PC-3 (cell line): ENCODE measurements at regions not wholly inside any gene's neighbourhood (a gene's known extent, or its start where the extent isn't known, plus 50 kb on each side); places are given as distances from the start of the nearest gene placed in this dataset.

ENCODE experiments used
- ATAC-seq: fragments of 200-7000 bp; cut with Tn5 transposase; 2 replicates; pipeline ENCODE4 v1.9.1; 2020; ENCODE audit warnings: mild to moderate bottlenecking, moderate library complexity
- BruUV-seq: library from RNA; stranded (reverse); fragments of 400-500 nt; replicated peaks from 2 replicates; lab custom pipeline; 2021; lab: Mats Ljungman, UMichigan
- CTCF ChIA-PET: fragments of 300-600 bp; sonication (Branson Sonifier 250); formaldehyde crosslinking; loops from one replicate; lab custom pipeline; 2022; ENCODE audit warnings: antibody characterized with exemption; lab: Charles Lee
- POLR2A ChIA-PET: fragments of 300-600 bp; sonication (Branson Sonifier 250); formaldehyde crosslinking; loops from one replicate; lab custom pipeline; 2022; ENCODE audit warnings: antibody characterized with exemption; ENCODE audit not compliant: unreplicated experiment; lab: Charles Lee
- DNase-seq: peaks from one replicate; pipeline ENCODE4 v3.0.0-alpha.2; 2015
- H2AFZ ChIP-seq: fragments of 300-600 bp; sonication (generic); 2 replicates; pipeline ENCODE4 v1.6.0; 2016; ENCODE audit warnings: antibody characterized with exemption, low read length
- H3F3A ChIP-seq: fragments of 300-600 bp; sonication (generic); one replicate; pipeline ENCODE4 v1.6.0; 2017; ENCODE audit warnings: antibody characterized with exemption, low read length, control low read depth, mild to moderate bottlenecking; ENCODE audit not compliant: unreplicated experiment
- H3K27ac ChIP-seq: fragments of 300-600 bp; sonication (generic); 2 replicates; pipeline ENCODE4 v1.5.1; 2016; ENCODE audit warnings: mild to moderate bottlenecking, low read length
- H3K27me3 ChIP-seq: fragments of 300-600 bp; sonication (generic); 2 replicates; pipeline ENCODE4 v1.6.1; 2016; ENCODE audit warnings: low read length, mixed read lengths
- H3K36me3 ChIP-seq: fragments of 300-600 bp; sonication (generic); 2 replicates; pipeline ENCODE4 v1.6.1; 2016; ENCODE audit warnings: low read depth, mixed run types, low read length, mixed read lengths
- H3K4me1 ChIP-seq: fragments of 300-600 bp; sonication (generic); 2 replicates; pipeline ENCODE4 v1.5.1; 2016; ENCODE audit warnings: low read length; ENCODE audit not compliant: insufficient read depth
- H3K4me2 ChIP-seq: fragments of 300-600 bp; sonication (generic); 2 replicates; pipeline ENCODE4 v1.6.0; 2016; ENCODE audit warnings: low read length
- H3K4me3 ChIP-seq: fragments of 300-600 bp; sonication (generic); 2 replicates; pipeline ENCODE4 v1.5.1; 2016; ENCODE audit warnings: mild to moderate bottlenecking, low read length, mixed read lengths
- H3K79me2 ChIP-seq: fragments of 300-600 bp; sonication (generic); 2 replicates; pipeline ENCODE4 v1.6.1; 2017; ENCODE audit warnings: low read length, mixed read lengths
- H3K9ac ChIP-seq: fragments of 300-600 bp; sonication (generic); 2 replicates; pipeline ENCODE4 v1.6.0; 2016; ENCODE audit warnings: mild to moderate bottlenecking, low read length
- H3K9me2 ChIP-seq: fragments of 300-600 bp; sonication (generic); replicated peaks from 2 replicates; pipeline ENCODE4 v1.6.1; 2016; ENCODE audit warnings: mixed run types, low read length, mixed read lengths
- H3K9me3 ChIP-seq: fragments of 300-600 bp; sonication (generic); 2 replicates; pipeline ENCODE4 v1.6.1; 2016; ENCODE audit warnings: low read length, mixed read lengths
- H4K20me1 ChIP-seq: fragments of 300-600 bp; sonication (generic); 2 replicates; pipeline ENCODE4 v1.6.1; 2016; ENCODE audit warnings: low read length, mixed read lengths
- EZH2 ChIP-seq: fragments of 300-600 bp; sonication (generic); IDR thresholded peaks from one replicate; pipeline ENCODE4 v1.6.1; 2017; ENCODE audit warnings: antibody characterized with exemption, mild to moderate bottlenecking, low read length; ENCODE audit not compliant: unreplicated experiment
- EZH2phosphoT487 ChIP-seq: fragments of 300-600 bp; sonication (generic); IDR thresholded peaks from 2 replicates; pipeline ENCODE4 v1.6.1; 2018; ENCODE audit warnings: mild to moderate bottlenecking, antibody characterized with exemption, low read length, borderline replicate concordance
- intact Hi-C: fragments of 100-400 bp; cut with micrococcal nuclease; formaldehyde crosslinking; loops from 2 replicates; pipeline ENCODE4 v1.9.0; 2023
- TF ChIP-seq, protein P1 (sequence below): fragments of 300-600 bp; sonication (generic); conservative IDR thresholded peaks from 2 replicates; pipeline ENCODE4 v1.5.1; 2017; ENCODE audit warnings: antibody characterized with exemption, low read depth, mild to moderate bottlenecking, low read length

DNA sequence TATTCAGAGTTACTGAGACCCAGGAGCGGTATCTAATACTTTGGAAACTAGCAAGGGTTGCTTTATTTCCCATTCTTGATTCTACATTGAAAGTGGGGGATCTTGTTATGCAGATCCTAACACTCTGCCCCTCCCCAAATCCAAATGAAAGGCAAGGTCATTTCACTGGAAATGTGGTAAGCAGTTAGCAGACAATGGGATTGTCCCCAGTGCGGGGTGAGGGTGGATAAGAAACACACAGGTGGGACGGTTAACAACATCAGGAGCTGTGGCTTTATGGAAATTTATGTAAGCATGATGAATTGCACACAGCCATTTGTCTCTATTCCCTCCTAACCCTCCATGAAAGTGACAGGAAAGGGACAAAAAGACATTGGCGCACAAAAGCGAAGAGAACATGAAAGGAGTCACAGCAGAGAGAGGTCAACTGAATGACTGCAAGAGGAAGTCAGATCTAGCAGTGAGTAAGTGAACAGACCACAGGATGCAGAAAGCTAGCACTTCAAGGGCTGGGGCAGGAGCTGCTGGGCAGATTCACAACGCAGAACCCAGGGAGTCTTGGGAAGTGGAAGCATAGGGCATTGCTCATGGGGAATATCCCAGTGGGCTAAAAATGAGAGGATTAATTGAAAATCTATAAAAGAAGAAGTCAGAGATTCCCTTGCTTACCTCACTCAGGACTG lies 184.4 kb downstream of the HSD17B3 start:
- intact Hi-C loops: no loop called here
- no peaks in the 10 kb centered on the region for H4K20me1 ChIP-seq
- ChIA-PET POLR2A (no interaction called here), CTCF (no interaction called here)
- no peaks in the 10 kb centered on the region for H3K9me3 ChIP-seq
- no peak overlapping the region for H3K4me3 ChIP-seq
- H3K79me2 ChIP-seq: no peaks in the 10 kb centered on the region
- no peak overlapping the region for H3K9ac ChIP-seq
- H3K4me1 ChIP-seq: no peaks in the 10 kb centered on the region
- no peaks in the 10 kb centered on the region for H3K27me3 ChIP-seq
- H3K9me2 ChIP-seq: no peaks in the 10 kb centered on the region
- ATAC-seq: no peak
- no peak overlapping the region for H2AFZ ChIP-seq
- no peaks in the 10 kb centered on the region for H3K36me3 ChIP-seq
- no peak for DNase-seq
- TF ChIP-seq EZH2phosphoT487 (no peak), EZH2 (no peak)
- TF ChIP-seq, protein P1, sequence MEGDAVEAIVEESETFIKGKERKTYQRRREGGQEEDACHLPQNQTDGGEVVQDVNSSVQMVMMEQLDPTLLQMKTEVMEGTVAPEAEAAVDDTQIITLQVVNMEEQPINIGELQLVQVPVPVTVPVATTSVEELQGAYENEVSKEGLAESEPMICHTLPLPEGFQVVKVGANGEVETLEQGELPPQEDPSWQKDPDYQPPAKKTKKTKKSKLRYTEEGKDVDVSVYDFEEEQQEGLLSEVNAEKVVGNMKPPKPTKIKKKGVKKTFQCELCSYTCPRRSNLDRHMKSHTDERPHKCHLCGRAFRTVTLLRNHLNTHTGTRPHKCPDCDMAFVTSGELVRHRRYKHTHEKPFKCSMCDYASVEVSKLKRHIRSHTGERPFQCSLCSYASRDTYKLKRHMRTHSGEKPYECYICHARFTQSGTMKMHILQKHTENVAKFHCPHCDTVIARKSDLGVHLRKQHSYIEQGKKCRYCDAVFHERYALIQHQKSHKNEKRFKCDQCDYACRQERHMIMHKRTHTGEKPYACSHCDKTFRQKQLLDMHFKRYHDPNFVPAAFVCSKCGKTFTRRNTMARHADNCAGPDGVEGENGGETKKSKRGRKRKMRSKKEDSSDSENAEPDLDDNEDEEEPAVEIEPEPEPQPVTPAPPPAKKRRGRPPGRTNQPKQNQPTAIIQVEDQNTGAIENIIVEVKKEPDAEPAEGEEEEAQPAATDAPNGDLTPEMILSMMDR: no peak
- no peak overlapping the region for H3K27ac ChIP-seq
- no peak overlapping the region for H3K4me2 ChIP-seq
- no peaks in the 10 kb centered on the region for H3F3A ChIP-seq
- no TSS peak for BruUV-seq

DNA sequence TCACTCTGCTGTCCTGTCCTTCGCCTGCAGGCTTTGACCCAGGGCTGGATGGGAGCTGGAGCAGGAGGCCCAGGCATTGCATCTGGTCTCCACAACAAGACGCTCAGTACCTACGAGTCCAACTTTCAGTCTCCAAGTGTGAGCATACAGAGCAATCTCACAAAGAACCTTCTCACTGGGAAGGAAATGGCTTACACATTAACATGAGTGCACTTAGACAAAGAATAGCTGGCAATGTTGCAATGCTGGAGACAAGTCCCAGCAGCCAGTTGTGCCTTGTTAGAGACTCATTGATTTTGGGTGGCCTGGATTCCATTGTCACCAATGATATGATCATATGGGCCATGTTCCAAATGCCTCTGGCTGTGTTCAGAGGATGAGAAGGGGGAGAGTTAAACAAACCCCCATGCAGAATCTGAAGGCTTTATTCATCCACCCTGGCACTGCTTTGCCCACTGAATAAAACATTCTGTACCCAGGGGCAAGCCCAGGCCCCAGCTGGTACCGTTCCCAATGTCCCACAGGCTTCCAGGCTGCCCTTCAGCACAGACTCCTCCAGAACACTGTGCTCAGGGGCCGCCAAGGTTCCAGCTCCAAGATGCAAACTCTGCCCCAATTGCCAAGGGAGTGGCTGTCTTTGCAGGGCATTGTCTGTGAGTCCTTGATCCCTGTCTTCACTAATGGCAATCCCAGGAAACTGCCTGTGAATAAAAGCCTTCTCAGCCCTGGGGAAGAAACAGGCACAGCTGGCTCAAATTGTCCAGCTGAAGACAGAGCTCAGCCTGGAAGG lies 185.5 kb downstream of the HSD17B3 start:
- no peak for ATAC-seq
- intact Hi-C loops: no loop called here

More for the DNA sequence above, 185.5 kb downstream of the HSD17B3 start:
- Histone ChIP-seq H3K9me3 (no peaks in the 10 kb centered on the region), H3F3A (no peaks in the 10 kb centered on the region), H3K4me2 (no peak overlapping the region), H3K79me2 (no peaks in the 10 kb centered on the region), H2AFZ (no peak overlapping the region), H3K27ac (no peak overlapping the region), H3K9ac (no peak overlapping the region), H3K4me1 (no peaks in the 10 kb centered on the region), H3K4me3 (no peak overlapping the region), H3K9me2 (no peaks in the 10 kb centered on the region), H3K36me3 (no peaks in the 10 kb centered on the region), H3K27me3 (no peaks in the 10 kb centered on the region), H4K20me1 (no peaks in the 10 kb centered on the region)
- BruUV-seq: no TSS peak
- TF ChIP-seq, protein P1: no peak
- TF ChIP-seq EZH2: no peak
- TF ChIP-seq EZH2phosphoT487: no peak
- ChIA-PET POLR2A (no interaction called here), CTCF (no interaction called here)
- no peak for DNase-seq
